H9 (cell line): ENCODE measurements at regions not wholly inside any gene's neighbourhood (a gene's known extent, or its start where the extent isn't known, plus 50 kb on each side); places are given as distances from the start of the nearest gene placed in this dataset.

Experiments used
- DNase-seq: peaks from one replicate; pipeline ENCODE4 v3.0.0-alpha.2; 2017
- H2AFZ ChIP-seq: one replicate; pipeline ENCODE4 v1.6.1; 2013; ENCODE audit warnings: mild to moderate bottlenecking, low read length, control low read depth, moderate library complexity
- H2AK5ac ChIP-seq: 2 replicates; pipeline ENCODE4 v1.6.1; 2013; ENCODE audit warnings: low read length, control low read depth, mixed read lengths; ENCODE audit not compliant: insufficient read length
- H2BK120ac ChIP-seq: one replicate; pipeline ENCODE4 v1.6.1; 2013; ENCODE audit warnings: low read depth, mild to moderate bottlenecking, low read length, control low read depth, inconsistent platforms; ENCODE audit not compliant: poor library complexity, severe bottlenecking
- H2BK12ac ChIP-seq: 2 replicates; pipeline ENCODE4 v1.6.1; 2013; ENCODE audit warnings: low read length, control low read depth, mixed read lengths, low read depth; ENCODE audit not compliant: insufficient read length
- H2BK15ac ChIP-seq: 2 replicates; pipeline ENCODE4 v1.6.1; 2013; ENCODE audit warnings: low read depth, low read length, control low read depth
- H2BK20ac ChIP-seq: one replicate; pipeline ENCODE4 v1.6.1; 2013; ENCODE audit warnings: low read depth, mild to moderate bottlenecking, low read length, control low read depth, inconsistent platforms; ENCODE audit not compliant: poor library complexity, severe bottlenecking
- H2BK5ac ChIP-seq: 2 replicates; pipeline ENCODE4 v1.6.1; 2013; ENCODE audit warnings: low read length, control low read depth, mixed read lengths; ENCODE audit not compliant: insufficient read length
- H3K14ac ChIP-seq: 2 replicates; pipeline ENCODE4 v1.6.1; 2013; ENCODE audit warnings: low read length, control low read depth; ENCODE audit not compliant: insufficient read depth
- H3K18ac ChIP-seq: 2 replicates; pipeline ENCODE4 v1.6.1; 2013; ENCODE audit warnings: low read depth, mild to moderate bottlenecking, mixed read lengths, low read length, control low read depth; ENCODE audit not compliant: insufficient read length
- H3K23ac ChIP-seq: 2 replicates; pipeline ENCODE4 v1.6.1; 2013; ENCODE audit warnings: low read length, control low read depth, mixed read lengths, low read depth; ENCODE audit not compliant: insufficient read length
- H3K23me2 ChIP-seq: 2 replicates; pipeline ENCODE4 v1.6.1; 2013; ENCODE audit warnings: low read depth, mild to moderate bottlenecking, mixed read lengths, low read length, control low read depth; ENCODE audit not compliant: insufficient read length, poor library complexity, severe bottlenecking
- H3K27ac ChIP-seq: 2 replicates; pipeline ENCODE4 v1.5.1; 2013; ENCODE audit warnings: low read length, control low read depth, mixed read lengths, low read depth; ENCODE audit not compliant: insufficient read length
- H3K27me3 ChIP-seq: 2 replicates; pipeline ENCODE4 v1.6.1; 2013; ENCODE audit warnings: low read length, control low read depth, inconsistent platforms; ENCODE audit not compliant: insufficient read depth
- H3K4ac ChIP-seq: 2 replicates; pipeline ENCODE4 v1.6.1; 2013; ENCODE audit warnings: low read depth, mild to moderate bottlenecking, control low read depth, inconsistent platforms, low read length, moderate library complexity
- H3K4me1 ChIP-seq: 2 replicates; pipeline ENCODE4 v1.6.1; 2013; ENCODE audit warnings: low read length, control low read depth, inconsistent platforms; ENCODE audit not compliant: insufficient read depth
- H3K4me2 ChIP-seq: 2 replicates; pipeline ENCODE4 v1.6.1; 2013; ENCODE audit warnings: low read length, control low read depth, mixed read lengths; ENCODE audit not compliant: insufficient read length, insufficient read depth
- H3K56ac ChIP-seq: 2 replicates; pipeline ENCODE4 v1.6.1; 2013; ENCODE audit warnings: low read depth, mild to moderate bottlenecking, mixed read lengths, low read length, control low read depth; ENCODE audit not compliant: insufficient read length
- H3K79me1 ChIP-seq: 2 replicates; pipeline ENCODE4 v1.6.1; 2013; ENCODE audit warnings: low read depth, mild to moderate bottlenecking, moderate library complexity, low read length, control low read depth, inconsistent platforms; ENCODE audit not compliant: insufficient read depth, poor library complexity, severe bottlenecking
- H3K79me2 ChIP-seq: 2 replicates; pipeline ENCODE4 v1.6.1; 2013; ENCODE audit warnings: low read length, control low read depth, inconsistent platforms; ENCODE audit not compliant: insufficient read depth
- H3K9ac ChIP-seq: 2 replicates; pipeline ENCODE4 v1.6.1; 2013; ENCODE audit warnings: low read length, control low read depth, mixed read lengths; ENCODE audit not compliant: insufficient read length; ENCODE audit errors: extremely low read depth
- H3K9me3 ChIP-seq: one replicate; pipeline ENCODE4 v1.6.1; 2013; ENCODE audit warnings: low read depth, low read length, inconsistent platforms; ENCODE audit not compliant: control insufficient read depth
- H3T11ph ChIP-seq: one replicate; pipeline ENCODE4 v1.6.1; 2013; ENCODE audit warnings: mild to moderate bottlenecking, low read length, control low read depth, inconsistent platforms
- H4K20me1 ChIP-seq: one replicate; pipeline ENCODE4 v1.6.1; 2013; ENCODE audit not compliant: control insufficient read depth, insufficient read length, insufficient read depth
- H4K5ac ChIP-seq: 2 replicates; pipeline ENCODE4 v1.6.1; 2013; ENCODE audit warnings: low read depth, mild to moderate bottlenecking, mixed read lengths, low read length, control low read depth; ENCODE audit not compliant: insufficient read length
- H4K8ac ChIP-seq: replicated peaks from 2 replicates; pipeline ENCODE4 v1.6.1; 2013; ENCODE audit warnings: low read length, control low read depth, mixed read lengths, low read depth; ENCODE audit not compliant: insufficient read length
- H4K91ac ChIP-seq: 2 replicates; pipeline ENCODE4 v1.6.1; 2013; ENCODE audit warnings: low read depth, mild to moderate bottlenecking, moderate library complexity, mixed read lengths, low read length, control low read depth; ENCODE audit not compliant: insufficient read length
- H3K27ac Mint-ChIP-seq, 3 experiments: 2 replicates in 2 of 3; 3 replicates in 1 of 3; pipeline ENCODE4 v1.8.0; 2020 to 2021; ENCODE audit warnings: mixed read lengths in 3 of 3, mild to moderate bottlenecking in 1 of 3, moderate library complexity in 1 of 3
- H3K27me3 Mint-ChIP-seq: 2 replicates; pipeline ENCODE4 v1.8.0; 2021; ENCODE audit warnings: low read depth, mild to moderate bottlenecking, moderate library complexity, mixed read lengths
- H3K36me3 Mint-ChIP-seq, 3 experiments: 2 replicates in 2 of 3; 3 replicates in 1 of 3; pipeline ENCODE4 v1.8.0; 2020 to 2021; ENCODE audit warnings: low read depth in 3 of 3, mixed read lengths in 3 of 3; ENCODE audit not compliant: insufficient read depth in 1 of 3
- H3K4me1 Mint-ChIP-seq, 2 experiments: 2 replicates each; pipeline ENCODE4 v1.8.0; 2020; ENCODE audit warnings: mixed read lengths in 2 of 2
- H3K4me3 Mint-ChIP-seq, 2 experiments: 2 replicates in 1 of 2; 3 replicates in 1 of 2; pipeline ENCODE4 v1.8.0; 2020 to 2021; ENCODE audit warnings: mild to moderate bottlenecking in 2 of 2, mixed read lengths in 2 of 2, moderate library complexity in 1 of 2
- H3K9me3 Mint-ChIP-seq, 2 experiments: 2 replicates in 1 of 2; 3 replicates in 1 of 2; pipeline ENCODE4 v1.8.0; 2020; ENCODE audit warnings: mild to moderate bottlenecking in 2 of 2, mixed read lengths in 2 of 2, moderate library complexity in 1 of 2
- CTCF ChIP-seq: fragments of 200-600 bp; sonication (generic); conservative IDR thresholded peaks from 3 replicates; pipeline ENCODE4 v1.8.0; 2021; ENCODE audit warnings: antibody characterized with exemption, mild to moderate bottlenecking
- WGBS: extraction: QIAGEN DNeasy Blood & Tissue Kit; methylation state at CpG from one replicate; pipeline ENCODE4 v1.1.7; 2013; ENCODE audit warnings: missing lambda C conversion rate, low lambda C conversion rate, mixed read lengths; ENCODE audit not compliant: insufficient read length; ENCODE audit errors: extremely low coverage; 5-methylcytosine and 5-hydroxymethylcytosine counted together

GRCh38 chr2:238765590-238765989 is 82.3 kb upstream of the TWIST2 start:
- no peak overlapping the region for H3K27ac ChIP-seq
- H3K4ac ChIP-seq, result no peak overlapping the region
- Mint-ChIP-seq H3K27ac (no peak overlapping the region), H3K27me3 (peaks cover 77% of the 10 kb centered on the region), H3K4me3 (no peak overlapping the region), H3K9me3 (no peaks in the 10 kb centered on the region), H3K4me1 (peaks cover 0 to 9% of the 10 kb centered on the region in 2 experiments; a peak in 2 of 4 replicates), H3K36me3 (no peaks in the 10 kb centered on the region)
- H2AFZ ChIP-seq, result no peak overlapping the region
- no peak overlapping the region for H2BK20ac ChIP-seq
- H4K20me1 ChIP-seq, result no peaks in the 10 kb centered on the region
- H3K79me1 ChIP-seq, result no peaks in the 10 kb centered on the region
- H2BK120ac ChIP-seq, result no peak overlapping the region
- no peaks in the 10 kb centered on the region for H3K4me1 ChIP-seq
- H3K56ac ChIP-seq, result no peak overlapping the region
- no peak overlapping the region for H3K18ac ChIP-seq
- no peak overlapping the region for H3K9ac ChIP-seq
- H4K5ac ChIP-seq, result no peak overlapping the region
- H3T11ph ChIP-seq, result no peak overlapping the region
- H3K14ac ChIP-seq, result no peak overlapping the region; the same call in 1 of the 2 replicates
- H2BK15ac ChIP-seq, result no peak overlapping the region
- no CpG with 5 or more reads among the region's 8 CpGs for WGBS
- DNase-seq, result no peak
- H4K91ac ChIP-seq, result no peak overlapping the region
- H2BK5ac ChIP-seq, result no peak overlapping the region
- H2BK12ac ChIP-seq, result no peak overlapping the region
- no peak overlapping the region for H4K8ac ChIP-seq
- no peaks in the 10 kb centered on the region for H3K23me2 ChIP-seq
- no peak for TF ChIP-seq CTCF
- no peaks in the 10 kb centered on the region for H3K9me3 ChIP-seq
- H3K27me3 ChIP-seq, result no peaks in the 10 kb centered on the region
- H2AK5ac ChIP-seq, result no peak overlapping the region
- H3K79me2 ChIP-seq, result no peaks in the 10 kb centered on the region
- H3K4me2 ChIP-seq, result no peak overlapping the region
- H3K23ac ChIP-seq, result no peak overlapping the region
